ENCODE measurements at regions not wholly inside any gene's neighbourhood (a gene's known extent, or its start where the extent isn't known, plus 50 kb on each side); places are given as distances from the start of the nearest gene placed in this dataset.

GRCh38 chrX:110866421-110866820 is 70.8 kb upstream of the CHRDL1 start:
- TF ChIP-seq CTCF (conservative IDR thresholded peaks at IDR 0.05) (no peak), EZH2 (IDR thresholded peaks at IDR 0.05; ENCODE audit: low read depth) (no peak)

All from PC-9 (cell line).